ENCODE measurements at regions not wholly inside any gene's neighbourhood (a gene's known extent, or its start where the extent isn't known, plus 50 kb on each side); places are given as distances from the start of the nearest gene placed in this dataset.

DNA sequence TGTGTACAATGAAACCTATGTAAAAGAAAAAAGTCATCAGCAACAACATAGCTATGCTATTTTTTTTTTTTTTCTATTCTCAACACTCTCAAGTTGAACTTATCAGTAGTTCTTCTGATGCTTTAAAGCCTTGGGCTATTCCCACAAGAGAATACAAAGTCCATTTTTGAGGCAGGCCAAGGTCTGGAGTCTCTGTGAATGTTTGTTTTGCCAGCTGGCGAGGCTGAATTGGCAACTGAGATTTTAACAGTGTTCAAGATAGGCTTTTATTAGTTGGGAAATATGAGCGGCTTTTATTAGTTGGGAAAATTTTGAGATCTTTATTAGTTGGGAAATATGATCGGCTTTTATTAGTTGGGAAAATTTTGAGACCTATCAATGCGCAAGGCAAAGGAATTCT lies 336.6 kb downstream of the SLITRK2 start:
- no peak overlapping the region for H2AFZ ChIP-seq (ENCODE audit: low read length)
- H3F3A ChIP-seq (ENCODE audit: insufficient read depth, low read length) = no peaks in the 10 kb centered on the region
- H3K27me3 ChIP-seq (ENCODE audit: insufficient read depth, low read length) = no peaks in the 10 kb centered on the region
- H3K9ac ChIP-seq (ENCODE audit: low read length) = no peak overlapping the region
- H3K4me3 ChIP-seq (ENCODE audit: low read depth, low read length, poor library complexity, severe bottlenecking) = no peak overlapping the region
- no peak overlapping the region for H3K4me2 ChIP-seq (ENCODE audit: low read length)
- no peaks in the 10 kb centered on the region for H3K9me2 ChIP-seq (ENCODE audit: low read depth, low read length)
- no peaks in the 10 kb centered on the region for H3K9me3 ChIP-seq (ENCODE audit: low read length)
- H3K79me2 ChIP-seq (ENCODE audit: insufficient read depth, low read length) = no peaks in the 10 kb centered on the region
- H3K4me1 ChIP-seq (ENCODE audit: insufficient read depth, low read length, severe bottlenecking) = no peaks in the 10 kb centered on the region
- TF ChIP-seq EZH2 (IDR thresholded peaks at IDR 0.05; ENCODE audit: borderline replicate concordance, low read length) = no peak
- TF ChIP-seq, protein P1, sequence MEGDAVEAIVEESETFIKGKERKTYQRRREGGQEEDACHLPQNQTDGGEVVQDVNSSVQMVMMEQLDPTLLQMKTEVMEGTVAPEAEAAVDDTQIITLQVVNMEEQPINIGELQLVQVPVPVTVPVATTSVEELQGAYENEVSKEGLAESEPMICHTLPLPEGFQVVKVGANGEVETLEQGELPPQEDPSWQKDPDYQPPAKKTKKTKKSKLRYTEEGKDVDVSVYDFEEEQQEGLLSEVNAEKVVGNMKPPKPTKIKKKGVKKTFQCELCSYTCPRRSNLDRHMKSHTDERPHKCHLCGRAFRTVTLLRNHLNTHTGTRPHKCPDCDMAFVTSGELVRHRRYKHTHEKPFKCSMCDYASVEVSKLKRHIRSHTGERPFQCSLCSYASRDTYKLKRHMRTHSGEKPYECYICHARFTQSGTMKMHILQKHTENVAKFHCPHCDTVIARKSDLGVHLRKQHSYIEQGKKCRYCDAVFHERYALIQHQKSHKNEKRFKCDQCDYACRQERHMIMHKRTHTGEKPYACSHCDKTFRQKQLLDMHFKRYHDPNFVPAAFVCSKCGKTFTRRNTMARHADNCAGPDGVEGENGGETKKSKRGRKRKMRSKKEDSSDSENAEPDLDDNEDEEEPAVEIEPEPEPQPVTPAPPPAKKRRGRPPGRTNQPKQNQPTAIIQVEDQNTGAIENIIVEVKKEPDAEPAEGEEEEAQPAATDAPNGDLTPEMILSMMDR (IDR thresholded peaks at IDR 0.05; ENCODE audit: low read length) = no peak
- H3K36me3 ChIP-seq (ENCODE audit: insufficient read depth, low read length) = no peaks in the 10 kb centered on the region
- no peaks in the 10 kb centered on the region for H4K20me1 ChIP-seq (ENCODE audit: insufficient read depth, low read length)
- H3K27ac ChIP-seq (ENCODE audit: low read depth, low read length, poor library complexity, severe bottlenecking) = no peak overlapping the region

DNA sequence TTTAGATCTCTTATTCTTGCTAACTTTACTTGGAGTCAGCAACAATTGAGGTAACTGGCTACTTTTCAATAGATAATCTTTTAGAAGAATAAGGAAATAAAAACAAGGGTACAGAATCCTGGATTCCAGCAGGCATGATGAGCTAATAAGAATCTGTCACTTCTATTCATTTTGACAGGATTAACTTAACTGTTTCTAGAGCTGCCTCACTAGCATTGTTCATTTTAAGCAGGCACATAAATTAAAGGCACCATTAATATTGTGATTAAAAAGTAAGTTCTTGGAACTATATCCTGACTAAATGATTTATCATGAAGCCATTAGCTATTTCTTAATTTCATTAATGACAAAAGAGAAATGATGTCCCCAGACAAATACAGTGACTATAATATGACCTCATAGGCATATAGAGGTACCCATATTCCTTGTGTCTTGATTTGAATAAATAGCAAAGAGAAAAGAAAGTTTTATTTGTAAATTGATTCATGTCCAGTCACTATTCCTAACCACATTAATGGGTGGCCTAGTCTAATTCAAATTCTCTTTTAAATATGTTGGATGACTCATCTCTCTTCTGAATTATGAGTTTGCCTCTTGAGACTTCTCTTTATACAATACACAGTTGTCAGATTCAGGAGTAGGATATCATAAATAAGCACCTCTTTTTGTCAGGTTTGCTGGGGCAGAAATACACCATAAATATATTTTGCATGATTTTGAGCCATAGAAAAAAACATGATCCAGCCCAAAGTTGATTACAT lies 343.0 kb downstream of the SLITRK2 start:
- Histone ChIP-seq H2AFZ (ENCODE audit: low read length) (no peak overlapping the region), H3K27me3 (ENCODE audit: insufficient read depth, low read length) (no peaks in the 10 kb centered on the region)

DNA sequence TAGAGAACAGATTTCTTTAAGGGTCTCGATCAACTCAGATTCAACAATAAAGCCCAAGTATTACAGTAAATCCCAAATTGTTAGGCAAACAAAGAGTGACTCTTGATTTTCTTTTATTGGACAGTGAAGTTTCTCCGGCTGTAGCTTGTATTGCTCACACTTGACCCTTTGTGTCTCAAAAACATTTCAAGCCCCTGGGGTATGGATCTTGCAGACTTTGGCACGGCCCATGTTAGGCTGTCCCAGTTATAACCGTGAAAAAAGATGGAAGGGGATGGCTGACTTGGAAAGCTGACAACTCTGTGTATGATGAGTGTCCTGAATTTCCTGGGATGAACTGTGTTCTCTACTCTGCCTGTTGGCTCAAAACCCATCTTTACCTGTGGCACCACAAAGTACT lies 356.1 kb downstream of the SLITRK2 start:
- no peaks in the 10 kb centered on the region for H3K36me3 ChIP-seq (ENCODE audit: insufficient read depth, low read length)
- no peaks in the 10 kb centered on the region for H3K27me3 ChIP-seq (ENCODE audit: insufficient read depth, low read length)
- no peak overlapping the region for H2AFZ ChIP-seq (ENCODE audit: low read length)
- no peak overlapping the region for H3K27ac ChIP-seq (ENCODE audit: low read depth, low read length, poor library complexity, severe bottlenecking)
- H3F3A ChIP-seq (ENCODE audit: insufficient read depth, low read length) = no peaks in the 10 kb centered on the region
- no peak overlapping the region for H3K4me3 ChIP-seq (ENCODE audit: low read depth, low read length, poor library complexity, severe bottlenecking)
- H3K9me2 ChIP-seq (ENCODE audit: low read depth, low read length) = no peaks in the 10 kb centered on the region
- TF ChIP-seq EZH2 (IDR thresholded peaks at IDR 0.05; ENCODE audit: borderline replicate concordance, low read length) = no peak
- TF ChIP-seq, protein P1 (IDR thresholded peaks at IDR 0.05; ENCODE audit: low read length) = no peak
- no peak overlapping the region for H3K9ac ChIP-seq (ENCODE audit: low read length)
- H4K20me1 ChIP-seq (ENCODE audit: insufficient read depth, low read length) = no peaks in the 10 kb centered on the region
- H3K9me3 ChIP-seq (ENCODE audit: low read length) = no peaks in the 10 kb centered on the region
- no peak overlapping the region for H3K4me2 ChIP-seq (ENCODE audit: low read length)
- H3K79me2 ChIP-seq (ENCODE audit: insufficient read depth, low read length) = no peaks in the 10 kb centered on the region
- no peaks in the 10 kb centered on the region for H3K4me1 ChIP-seq (ENCODE audit: insufficient read depth, low read length, severe bottlenecking)

More for the DNA sequence above, 343.0 kb downstream of the SLITRK2 start:
- TF ChIP-seq EZH2 (IDR thresholded peaks at IDR 0.05; ENCODE audit: borderline replicate concordance, low read length) = no peak
- TF ChIP-seq, protein P1 (IDR thresholded peaks at IDR 0.05; ENCODE audit: low read length) = no peak
- H3K9me2 ChIP-seq (ENCODE audit: low read depth, low read length) = no peaks in the 10 kb centered on the region
- H3K4me3 ChIP-seq (ENCODE audit: low read depth, low read length, poor library complexity, severe bottlenecking) = no peak overlapping the region
- H3K27ac ChIP-seq (ENCODE audit: low read depth, low read length, poor library complexity, severe bottlenecking) = no peak overlapping the region
- no peaks in the 10 kb centered on the region for H3K79me2 ChIP-seq (ENCODE audit: insufficient read depth, low read length)
- H4K20me1 ChIP-seq (ENCODE audit: insufficient read depth, low read length) = no peaks in the 10 kb centered on the region
- H3K4me1 ChIP-seq (ENCODE audit: insufficient read depth, low read length, severe bottlenecking) = no peaks in the 10 kb centered on the region
- H3K36me3 ChIP-seq (ENCODE audit: insufficient read depth, low read length) = no peaks in the 10 kb centered on the region
- H3K4me2 ChIP-seq (ENCODE audit: low read length) = no peak overlapping the region
- no peak overlapping the region for H3K9ac ChIP-seq (ENCODE audit: low read length)
- H3F3A ChIP-seq (ENCODE audit: insufficient read depth, low read length) = no peaks in the 10 kb centered on the region
- no peaks in the 10 kb centered on the region for H3K9me3 ChIP-seq (ENCODE audit: low read length)

All from OCI-LY1 (cell line).